GM12892 (cell line): ENCODE measurements at regions not wholly inside any gene's neighbourhood (a gene's known extent, or its start where the extent isn't known, plus 50 kb on each side); places are given as distances from the start of the nearest gene placed in this dataset.

Source experiments
- POLR2A ChIP-seq: IDR thresholded peaks from 2 replicates; pipeline ENCODE4 v1.6.1; 2011; ENCODE audit warnings: low read depth, low read length, control low read depth
- POLR2AphosphoS5 ChIP-seq: IDR thresholded peaks from 2 replicates; pipeline ENCODE4 v1.6.1; 2011; ENCODE audit warnings: low read depth, low read length, control low read depth
- TAF1 ChIP-seq: IDR thresholded peaks from 2 replicates; pipeline ENCODE4 v1.6.1; 2011; ENCODE audit warnings: low read depth, mild to moderate bottlenecking, control low read depth, low read length, borderline replicate concordance

DNA sequence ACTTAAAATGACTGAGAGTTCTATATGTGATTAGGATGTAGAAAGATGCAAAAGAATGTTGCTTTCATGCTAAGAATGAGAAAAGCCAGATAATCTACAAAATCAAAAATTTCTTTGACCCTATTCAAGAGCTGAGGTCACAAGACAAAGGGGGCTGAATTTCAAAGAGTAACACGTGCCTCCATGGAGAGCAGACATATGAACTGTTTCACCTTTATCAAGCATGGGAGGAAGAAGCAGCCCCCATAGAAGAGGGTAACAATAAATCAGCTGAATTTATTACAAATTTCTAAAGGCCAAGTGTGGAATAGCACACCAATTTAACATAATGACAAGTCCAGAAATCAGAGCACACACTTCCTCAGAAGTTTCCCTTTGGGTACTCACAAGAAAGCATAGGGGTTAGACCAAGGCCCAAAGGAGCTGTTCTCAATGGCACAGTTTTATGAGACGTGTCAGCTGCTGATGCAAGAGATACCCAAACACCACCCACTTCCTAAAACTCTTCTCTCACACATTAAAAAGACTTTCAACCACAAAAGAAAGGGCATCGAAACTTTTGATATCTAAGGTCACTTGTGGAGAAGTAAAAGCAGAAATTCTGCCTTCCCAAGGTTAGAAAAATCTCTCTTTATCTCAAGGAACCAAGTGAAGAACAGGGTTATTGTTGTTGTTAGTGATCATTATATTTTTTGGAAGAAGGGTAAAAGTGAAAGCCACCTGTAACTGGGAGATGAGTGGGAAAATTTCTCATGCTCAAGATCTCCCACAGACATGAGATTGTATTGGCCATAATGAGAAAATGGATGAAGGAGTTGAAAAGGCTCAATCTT lies 950.1 kb downstream of the TRIB2 start:
- TF ChIP-seq POLR2AphosphoS5 (no peak), POLR2A (no peak), TAF1 (no peak)
